ENCODE measurements at regions not wholly inside any gene's neighbourhood (a gene's known extent, or its start where the extent isn't known, plus 50 kb on each side); places are given as distances from the start of the nearest gene placed in this dataset.

DNA sequence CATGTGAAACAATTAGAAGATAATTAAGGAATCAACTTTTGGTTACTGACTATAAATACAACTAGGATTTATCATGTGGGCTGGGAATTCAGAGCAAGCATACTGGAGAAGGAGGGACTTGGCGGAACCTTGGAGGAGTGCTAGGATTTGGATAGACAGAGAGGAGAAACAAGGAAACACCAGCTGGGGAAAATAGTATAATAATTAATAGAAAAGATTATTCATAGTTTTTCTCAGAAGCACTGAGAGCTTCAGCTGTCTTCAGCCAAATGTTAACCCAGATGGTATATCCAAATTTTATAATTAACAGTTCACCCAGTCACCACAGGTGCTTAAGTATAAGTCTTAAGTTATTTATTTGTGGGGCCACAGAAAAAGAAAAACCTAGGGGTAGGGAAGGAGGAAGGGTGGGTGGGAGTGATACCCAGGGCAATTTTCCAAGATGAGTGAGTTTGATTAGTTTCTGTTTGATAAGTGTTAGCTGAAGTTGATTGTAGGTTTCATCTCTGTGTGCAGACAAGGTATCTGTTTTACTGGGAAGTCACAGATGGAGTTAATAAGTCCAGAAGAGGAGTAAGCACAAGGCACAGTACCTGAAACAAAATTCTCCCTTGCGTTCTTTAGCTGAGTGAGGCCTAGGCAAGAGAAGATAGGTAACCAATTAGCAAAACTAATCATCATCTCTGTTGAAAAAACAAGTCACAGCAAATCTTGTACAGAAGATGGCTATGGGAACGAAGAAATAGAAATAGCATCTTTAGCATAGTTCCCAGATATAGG, 175.5 kb downstream of the TFAP2B start:
- H3K27me3 Mint-ChIP-seq: no peaks in the 10 kb centered on the region
- ChIA-PET POLR2A (no interaction called here), CTCF (no interaction called here)
- ATAC-seq: no peak
- H3K9me3 Mint-ChIP-seq: no peaks in the 10 kb centered on the region
- no peaks in the 10 kb centered on the region for H3K4me1 Mint-ChIP-seq (ENCODE audit: low read depth)
- no peak for TF ChIP-seq CTCF (IDR thresholded peaks at IDR 0.05)
- intact Hi-C loops (cut with micrococcal nuclease): no loop called here
- H3K4me3 Mint-ChIP-seq: no peak overlapping the region
- no peak overlapping the region for H3K27ac Mint-ChIP-seq
- no peak for DNase-seq
- no peaks in the 10 kb centered on the region for H3K36me3 Mint-ChIP-seq (ENCODE audit: low read depth)

DNA sequence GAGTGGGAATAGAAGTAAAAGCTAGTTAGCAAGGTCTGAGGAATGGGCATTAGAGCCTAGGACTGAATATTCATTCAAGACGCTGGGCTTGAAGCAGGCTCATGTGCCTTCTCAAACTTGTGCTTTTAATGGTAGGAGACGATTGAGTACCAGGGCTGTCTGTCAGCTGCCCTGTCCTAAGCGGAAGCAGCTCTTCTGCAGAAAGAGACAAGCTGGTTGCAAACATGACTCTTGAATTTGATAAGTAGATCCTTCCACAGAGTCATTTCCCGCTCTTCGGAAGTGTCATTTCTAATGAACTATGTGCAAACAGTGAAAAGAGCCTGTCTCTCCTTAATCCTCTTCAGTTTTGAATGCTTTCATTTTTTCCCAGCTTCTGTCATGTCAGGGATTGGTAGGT, 176.4 kb downstream of the TFAP2B start:
- H3K36me3 Mint-ChIP-seq (ENCODE audit: low read depth): no peaks in the 10 kb centered on the region

GRCh38 chr6:50998905-50999304, 180.2 kb downstream of the TFAP2B start:
- intact Hi-C loops (cut with micrococcal nuclease): no loop called here
- no peaks in the 10 kb centered on the region for H3K36me3 Mint-ChIP-seq (ENCODE audit: low read depth)

More for the DNA sequence above, 176.4 kb downstream of the TFAP2B start:
- CTCF ChIA-PET: no interaction called here
- Mint-ChIP-seq H3K4me1 (ENCODE audit: low read depth) (no peaks in the 10 kb centered on the region), H3K27ac (no peak overlapping the region), H3K9me3 (no peaks in the 10 kb centered on the region), H3K27me3 (no peaks in the 10 kb centered on the region), H3K4me3 (no peak overlapping the region)
- ATAC-seq: no peak
- TF ChIP-seq CTCF (IDR thresholded peaks at IDR 0.05): no peak
- POLR2A ChIA-PET: no interaction called here
- intact Hi-C loops (cut with micrococcal nuclease): no loop called here
- no peak for DNase-seq

DNA sequence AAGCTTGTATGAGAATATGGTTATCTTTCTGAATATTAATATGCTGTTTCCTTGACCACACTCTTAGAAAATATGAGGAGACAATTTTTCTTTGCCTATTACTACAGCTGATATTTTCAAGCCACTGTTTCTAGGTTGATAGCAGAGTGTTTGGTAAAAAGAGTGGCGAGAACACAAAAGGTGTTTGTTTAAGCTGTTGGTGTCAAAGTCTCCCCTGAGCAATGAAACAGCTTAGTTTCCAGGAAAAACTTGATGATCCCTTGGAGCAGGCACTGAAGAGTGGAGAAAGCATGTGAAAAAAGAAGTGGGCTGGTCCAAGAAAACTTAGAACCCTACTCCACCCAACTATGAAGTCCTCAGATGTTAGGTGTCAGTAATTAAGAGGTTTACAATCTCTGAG, 182.7 kb downstream of the TFAP2B start:
- no peak for TF ChIP-seq CTCF (IDR thresholded peaks at IDR 0.05)
- Mint-ChIP-seq H3K36me3 (ENCODE audit: low read depth) (no peaks in the 10 kb centered on the region), H3K9me3 (no peaks in the 10 kb centered on the region), H3K4me1 (ENCODE audit: low read depth) (no peaks in the 10 kb centered on the region), H3K27me3 (no peaks in the 10 kb centered on the region), H3K4me3 (no peak overlapping the region), H3K27ac (no peak overlapping the region)
- ATAC-seq (no peak), DNase-seq (no peak)
- intact Hi-C loops (cut with micrococcal nuclease): no loop called here
- CTCF ChIA-PET: no interaction called here
- POLR2A ChIA-PET: no interaction called here

More at GRCh38 chr6:50998905-50999304, 180.2 kb downstream of the TFAP2B start:
- Mint-ChIP-seq H3K27ac (no peak overlapping the region), H3K4me1 (ENCODE audit: low read depth) (no peaks in the 10 kb centered on the region), H3K9me3 (no peaks in the 10 kb centered on the region), H3K27me3 (no peaks in the 10 kb centered on the region), H3K4me3 (no peak overlapping the region)
- CTCF ChIA-PET: no interaction called here
- POLR2A ChIA-PET: no interaction called here
- TF ChIP-seq CTCF (IDR thresholded peaks at IDR 0.05): no peak
- ATAC-seq (no peak), DNase-seq (no peak)

DNA sequence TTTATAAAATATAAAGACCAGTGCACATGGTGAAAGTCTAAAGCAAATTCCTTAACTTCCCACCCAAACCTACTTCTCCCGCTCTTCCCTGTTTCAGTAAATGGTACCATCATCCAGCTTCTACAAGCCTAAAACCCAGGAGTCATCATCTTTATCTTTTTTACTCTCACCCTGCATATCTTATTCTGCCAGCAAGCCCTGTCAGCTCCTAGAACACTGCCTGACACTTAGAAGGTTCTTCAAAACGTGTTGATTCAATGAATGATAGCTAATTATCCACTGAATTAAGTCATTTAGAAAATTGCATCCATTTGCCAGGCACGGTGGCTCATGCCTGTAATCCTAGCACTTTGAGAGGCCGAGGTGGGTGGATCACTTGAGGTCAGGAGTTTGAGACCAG, 185.7 kb downstream of the TFAP2B start:
- intact Hi-C loops (cut with micrococcal nuclease): no loop called here
- Mint-ChIP-seq H3K27me3 (no peaks in the 10 kb centered on the region), H3K4me1 (ENCODE audit: low read depth) (no peaks in the 10 kb centered on the region), H3K9me3 (peaks cover 1% of the 10 kb centered on the region), H3K36me3 (ENCODE audit: low read depth) (no peaks in the 10 kb centered on the region), H3K4me3 (no peak overlapping the region), H3K27ac (no peak overlapping the region)
- ATAC-seq (no peak), DNase-seq (no peak)
- ChIA-PET POLR2A (no interaction called here), CTCF (no interaction called here)
- TF ChIP-seq CTCF (IDR thresholded peaks at IDR 0.05): no peak
